ENCODE measurements at regions not wholly inside any gene's neighbourhood (a gene's known extent, or its start where the extent isn't known, plus 50 kb on each side); places are given as distances from the start of the nearest gene placed in this dataset.

DNA sequence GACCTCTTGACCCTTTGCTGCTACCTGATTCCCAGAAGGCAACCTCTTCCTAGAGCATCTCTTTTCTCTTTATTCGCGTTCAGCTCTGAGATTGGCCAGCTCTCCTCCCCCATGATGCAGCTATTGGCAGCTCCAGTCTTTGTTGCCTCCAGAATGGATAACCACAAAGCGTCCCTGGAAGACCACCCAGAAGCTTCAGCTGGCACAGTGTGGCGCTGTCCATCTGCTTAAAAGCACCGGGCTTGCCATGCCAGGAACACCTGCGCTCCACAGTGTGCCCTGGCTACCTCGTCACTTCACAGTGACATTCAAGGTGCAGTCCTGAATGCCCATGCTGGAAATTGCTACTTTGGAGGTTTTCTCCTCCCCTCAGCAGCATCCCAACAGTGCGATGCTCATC lies 353.9 kb downstream of the LMO4 start:
- H2AFZ ChIP-seq (ENCODE audit: low read length), result no peak overlapping the region
- TF ChIP-seq, protein P1, sequence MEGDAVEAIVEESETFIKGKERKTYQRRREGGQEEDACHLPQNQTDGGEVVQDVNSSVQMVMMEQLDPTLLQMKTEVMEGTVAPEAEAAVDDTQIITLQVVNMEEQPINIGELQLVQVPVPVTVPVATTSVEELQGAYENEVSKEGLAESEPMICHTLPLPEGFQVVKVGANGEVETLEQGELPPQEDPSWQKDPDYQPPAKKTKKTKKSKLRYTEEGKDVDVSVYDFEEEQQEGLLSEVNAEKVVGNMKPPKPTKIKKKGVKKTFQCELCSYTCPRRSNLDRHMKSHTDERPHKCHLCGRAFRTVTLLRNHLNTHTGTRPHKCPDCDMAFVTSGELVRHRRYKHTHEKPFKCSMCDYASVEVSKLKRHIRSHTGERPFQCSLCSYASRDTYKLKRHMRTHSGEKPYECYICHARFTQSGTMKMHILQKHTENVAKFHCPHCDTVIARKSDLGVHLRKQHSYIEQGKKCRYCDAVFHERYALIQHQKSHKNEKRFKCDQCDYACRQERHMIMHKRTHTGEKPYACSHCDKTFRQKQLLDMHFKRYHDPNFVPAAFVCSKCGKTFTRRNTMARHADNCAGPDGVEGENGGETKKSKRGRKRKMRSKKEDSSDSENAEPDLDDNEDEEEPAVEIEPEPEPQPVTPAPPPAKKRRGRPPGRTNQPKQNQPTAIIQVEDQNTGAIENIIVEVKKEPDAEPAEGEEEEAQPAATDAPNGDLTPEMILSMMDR (IDR thresholded peaks at IDR 0.05; ENCODE audit: extremely low read depth, low read depth, low read length), result no peak
- peak; percentile 26 for DNase-seq (ENCODE audit: insufficient read length, low spot score, missing footprints)

GRCh38 chr1:87683196-87683956 lies 354.7 kb downstream of the LMO4 start:
- H3K27ac ChIP-seq (ENCODE audit: low read depth, low read length), result no peak overlapping the region
- H2AFZ ChIP-seq (ENCODE audit: low read length), result no peak overlapping the region
- H3K36me3 ChIP-seq (ENCODE audit: insufficient read depth, low read length), result no peaks in the 10 kb centered on the region
- H3K4me3 ChIP-seq (ENCODE audit: insufficient read depth, low read length), result no peak overlapping the region
- H3K79me2 ChIP-seq (ENCODE audit: insufficient read depth, low read length), result no peaks in the 10 kb centered on the region
- H3K9me3 ChIP-seq (ENCODE audit: low read depth, low read length), result no peaks in the 10 kb centered on the region
- no peaks in the 10 kb centered on the region for H3K27me3 ChIP-seq (ENCODE audit: insufficient read depth, low read length)
- TF ChIP-seq, protein P1 (IDR thresholded peaks at IDR 0.05; ENCODE audit: extremely low read depth, low read depth, low read length), result no peak
- DNase-seq (ENCODE audit: insufficient read length, low spot score, missing footprints), result no peak
- H3K4me2 ChIP-seq (ENCODE audit: insufficient read depth, low read length), result peak overlapping the region; percentile 71
- H3K4me1 ChIP-seq (ENCODE audit: insufficient read depth, low read length), result peaks cover 13% of the 10 kb centered on the region
- no peaks in the 10 kb centered on the region for H4K20me1 ChIP-seq (ENCODE audit: insufficient read depth, low read length)

More for the DNA sequence above, 353.9 kb downstream of the LMO4 start:
- Histone ChIP-seq H3K79me2 (ENCODE audit: insufficient read depth, low read length) (no peaks in the 10 kb centered on the region), H3K9me3 (ENCODE audit: low read depth, low read length) (no peaks in the 10 kb centered on the region), H3K36me3 (ENCODE audit: insufficient read depth, low read length) (no peaks in the 10 kb centered on the region), H3K27ac (ENCODE audit: low read depth, low read length) (no peak overlapping the region), H3K4me2 (ENCODE audit: insufficient read depth, low read length) (no peak overlapping the region), H4K20me1 (ENCODE audit: insufficient read depth, low read length) (no peaks in the 10 kb centered on the region), H3K4me1 (ENCODE audit: insufficient read depth, low read length) (peaks cover 13% of the 10 kb centered on the region), H3K27me3 (ENCODE audit: insufficient read depth, low read length) (no peaks in the 10 kb centered on the region), H3K4me3 (ENCODE audit: insufficient read depth, low read length) (no peak overlapping the region)

GRCh38 chr1:87684194-87684593 lies 355.5 kb downstream of the LMO4 start:
- no peaks in the 10 kb centered on the region for H3K27me3 ChIP-seq (ENCODE audit: insufficient read depth, low read length)
- no peaks in the 10 kb centered on the region for H3K9me3 ChIP-seq (ENCODE audit: low read depth, low read length)
- H2AFZ ChIP-seq (ENCODE audit: low read length), result peak overlapping the region; percentile 49
- H3K4me2 ChIP-seq (ENCODE audit: insufficient read depth, low read length), result peak overlapping the region; percentile 71
- no peaks in the 10 kb centered on the region for H3K36me3 ChIP-seq (ENCODE audit: insufficient read depth, low read length)
- H4K20me1 ChIP-seq (ENCODE audit: insufficient read depth, low read length), result no peaks in the 10 kb centered on the region
- peak overlapping the region; percentile 57 for H3K4me3 ChIP-seq (ENCODE audit: insufficient read depth, low read length)
- H3K4me1 ChIP-seq (ENCODE audit: insufficient read depth, low read length), result peaks cover 13% of the 10 kb centered on the region
- DNase-seq (ENCODE audit: insufficient read length, low spot score, missing footprints), result no peak
- H3K79me2 ChIP-seq (ENCODE audit: insufficient read depth, low read length), result no peaks in the 10 kb centered on the region
- H3K27ac ChIP-seq (ENCODE audit: low read depth, low read length), result peak overlapping the region; percentile 62
- TF ChIP-seq, protein P1 (IDR thresholded peaks at IDR 0.05; ENCODE audit: extremely low read depth, low read depth, low read length), result no peak

DNA sequence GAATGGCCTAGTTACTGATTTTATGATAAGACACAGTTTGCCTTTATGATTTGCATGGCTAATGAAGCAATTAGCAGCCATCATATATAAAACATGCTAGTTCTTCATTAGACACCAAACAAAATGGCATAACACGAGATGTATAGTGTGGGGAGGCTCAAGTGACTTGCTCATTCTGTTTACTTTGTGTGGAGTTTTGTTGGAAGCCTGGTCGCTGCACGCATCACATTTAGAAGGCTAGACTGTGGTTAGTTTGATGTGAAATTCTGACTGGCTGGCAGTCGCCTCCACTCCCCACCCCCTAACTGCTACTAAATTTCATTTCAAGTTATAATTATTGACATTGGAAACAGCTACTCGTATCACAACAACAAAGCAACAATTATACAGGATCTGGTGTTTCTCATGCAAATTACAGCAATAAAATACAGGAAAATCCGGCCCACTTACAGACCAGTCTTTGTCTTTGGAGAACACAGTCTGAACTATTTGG lies 356.1 kb downstream of the LMO4 start:
- peak overlapping the region; percentile 87 for H2AFZ ChIP-seq (ENCODE audit: low read length)
- H4K20me1 ChIP-seq (ENCODE audit: insufficient read depth, low read length), result no peaks in the 10 kb centered on the region
- H3K9me3 ChIP-seq (ENCODE audit: low read depth, low read length), result no peaks in the 10 kb centered on the region
- peak overlapping the region; percentile 62 for H3K27ac ChIP-seq (ENCODE audit: low read depth, low read length)
- peak overlapping the region; percentile 57 for H3K4me3 ChIP-seq (ENCODE audit: insufficient read depth, low read length)
- no peaks in the 10 kb centered on the region for H3K36me3 ChIP-seq (ENCODE audit: insufficient read depth, low read length)
- H3K79me2 ChIP-seq (ENCODE audit: insufficient read depth, low read length), result no peaks in the 10 kb centered on the region
- no peaks in the 10 kb centered on the region for H3K27me3 ChIP-seq (ENCODE audit: insufficient read depth, low read length)
- DNase-seq (ENCODE audit: insufficient read length, low spot score, missing footprints), result no peak
- peak overlapping the region; percentile 71 for H3K4me2 ChIP-seq (ENCODE audit: insufficient read depth, low read length)
- TF ChIP-seq, protein P1 (IDR thresholded peaks at IDR 0.05; ENCODE audit: extremely low read depth, low read depth, low read length), result no peak
- peaks cover 13% of the 10 kb centered on the region for H3K4me1 ChIP-seq (ENCODE audit: insufficient read depth, low read length)

Measured in osteoblast (primary cell).